ENCODE measurements at regions not wholly inside any gene's neighbourhood (a gene's known extent, or its start where the extent isn't known, plus 50 kb on each side); places are given as distances from the start of the nearest gene placed in this dataset.

DNA sequence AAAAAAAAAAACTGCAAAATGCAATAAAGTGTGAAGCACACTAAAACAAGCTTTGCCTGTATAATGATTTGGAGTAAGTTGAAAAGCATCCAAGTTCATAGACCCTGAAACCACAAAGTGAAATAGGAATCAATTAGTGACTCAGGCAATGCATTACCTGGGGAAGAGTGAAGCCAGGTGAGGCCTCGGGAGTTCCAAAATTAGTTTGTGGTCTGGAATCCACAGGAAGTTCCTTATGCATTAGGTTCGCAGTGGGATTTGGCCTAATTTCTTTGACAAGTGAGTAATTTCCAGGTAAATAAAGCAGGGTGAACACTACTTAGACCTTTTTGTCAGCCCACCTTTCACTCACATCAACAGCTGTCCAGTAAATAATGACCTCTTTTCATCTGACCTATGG lies 490.8 kb downstream of the CBLN4 start:
- Histone ChIP-seq H3K27ac (no peak overlapping the region), H3K27me3 (no peaks in the 10 kb centered on the region), H3K9me3 (no peaks in the 10 kb centered on the region), H3K4me1 (no peaks in the 10 kb centered on the region), H3K36me3 (no peaks in the 10 kb centered on the region), H3K4me3 (no peak overlapping the region)
- no peak for ATAC-seq
- TF ChIP-seq POLR2A (IDR thresholded peaks at IDR 0.05) (no peak), EP300 (IDR thresholded peaks at IDR 0.05) (no peak), POLR2AphosphoS5 (IDR thresholded peaks at IDR 0.05) (no peak)
- TF ChIP-seq, protein P1, sequence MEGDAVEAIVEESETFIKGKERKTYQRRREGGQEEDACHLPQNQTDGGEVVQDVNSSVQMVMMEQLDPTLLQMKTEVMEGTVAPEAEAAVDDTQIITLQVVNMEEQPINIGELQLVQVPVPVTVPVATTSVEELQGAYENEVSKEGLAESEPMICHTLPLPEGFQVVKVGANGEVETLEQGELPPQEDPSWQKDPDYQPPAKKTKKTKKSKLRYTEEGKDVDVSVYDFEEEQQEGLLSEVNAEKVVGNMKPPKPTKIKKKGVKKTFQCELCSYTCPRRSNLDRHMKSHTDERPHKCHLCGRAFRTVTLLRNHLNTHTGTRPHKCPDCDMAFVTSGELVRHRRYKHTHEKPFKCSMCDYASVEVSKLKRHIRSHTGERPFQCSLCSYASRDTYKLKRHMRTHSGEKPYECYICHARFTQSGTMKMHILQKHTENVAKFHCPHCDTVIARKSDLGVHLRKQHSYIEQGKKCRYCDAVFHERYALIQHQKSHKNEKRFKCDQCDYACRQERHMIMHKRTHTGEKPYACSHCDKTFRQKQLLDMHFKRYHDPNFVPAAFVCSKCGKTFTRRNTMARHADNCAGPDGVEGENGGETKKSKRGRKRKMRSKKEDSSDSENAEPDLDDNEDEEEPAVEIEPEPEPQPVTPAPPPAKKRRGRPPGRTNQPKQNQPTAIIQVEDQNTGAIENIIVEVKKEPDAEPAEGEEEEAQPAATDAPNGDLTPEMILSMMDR (IDR thresholded peaks at IDR 0.05) = no peak
- WGBS, 2 donors (ENCODE audit: low coverage in 1 of 2) = 71 to 87% methylated on average over 2 of the region's 2 CpGs

DNA sequence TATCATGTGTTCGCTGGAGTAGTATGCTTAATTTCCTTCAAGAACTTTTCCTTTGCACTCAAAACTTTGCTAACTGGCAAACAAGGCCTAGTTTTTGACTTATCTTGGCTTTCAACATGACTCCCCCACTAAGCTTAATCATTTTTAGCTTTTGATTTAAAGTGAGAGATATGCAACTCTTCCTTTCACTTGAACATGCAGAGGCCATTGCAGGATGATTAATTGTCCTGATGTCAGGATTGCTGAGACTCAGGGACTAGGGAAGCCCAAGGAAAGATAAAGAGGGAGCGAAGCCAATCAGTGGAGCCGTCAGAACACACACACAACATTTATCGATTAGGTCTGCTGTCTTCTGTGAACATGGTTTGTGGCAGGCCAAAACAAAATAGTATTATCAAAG lies 491.4 kb downstream of the CBLN4 start:
- no peaks in the 10 kb centered on the region for H3K36me3 ChIP-seq
- WGBS, 2 donors (ENCODE audit: low coverage in 1 of 2) = 64 to 68% methylated on average over 4 of the region's 4 CpGs
- H3K4me1 ChIP-seq = no peaks in the 10 kb centered on the region
- ATAC-seq = no peak
- no peak overlapping the region for H3K4me3 ChIP-seq
- H3K27ac ChIP-seq = no peak overlapping the region
- no peaks in the 10 kb centered on the region for H3K9me3 ChIP-seq
- H3K27me3 ChIP-seq = no peaks in the 10 kb centered on the region
- no peak for TF ChIP-seq EP300 (IDR thresholded peaks at IDR 0.05)
- no peak for TF ChIP-seq POLR2AphosphoS5 (IDR thresholded peaks at IDR 0.05)
- no peak for TF ChIP-seq POLR2A (IDR thresholded peaks at IDR 0.05)
- TF ChIP-seq, protein P1 (IDR thresholded peaks at IDR 0.05) = no peak

DNA sequence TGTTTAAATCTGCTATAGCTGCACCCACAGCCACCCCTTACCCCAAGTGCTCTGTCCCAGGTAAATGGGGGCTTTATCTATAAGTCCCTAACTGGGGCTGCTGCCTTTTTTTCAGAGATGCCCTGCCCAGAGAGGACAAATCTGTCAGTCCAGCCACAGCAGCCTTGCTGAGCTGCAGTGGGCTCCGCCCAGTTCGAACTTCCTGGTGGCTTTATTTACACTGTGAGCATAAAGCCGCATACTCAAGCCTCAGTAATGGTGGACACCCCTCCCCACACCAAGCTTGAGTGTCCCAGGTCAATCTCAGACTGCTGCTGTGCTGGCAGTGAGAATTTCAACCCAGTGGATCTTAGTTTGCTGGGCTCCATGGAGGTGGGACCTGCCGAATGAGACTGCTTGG lies 505.2 kb downstream of the CBLN4 start:
- ATAC-seq = no peak
- H3K4me3 ChIP-seq = no peak overlapping the region
- no peaks in the 10 kb centered on the region for H3K36me3 ChIP-seq
- TF ChIP-seq EP300 (IDR thresholded peaks at IDR 0.05) = no peak
- H3K27me3 ChIP-seq = no peaks in the 10 kb centered on the region
- H3K4me1 ChIP-seq = no peaks in the 10 kb centered on the region
- H3K9me3 ChIP-seq = peaks cover 0 to 14% (median 0%) of the 10 kb centered on the region in 3 donors
- WGBS, 2 donors (ENCODE audit: low coverage in 1 of 2) = 40 to 90% methylated on average over 1 to 2 of the region's 4 CpGs
- no peak overlapping the region for H3K27ac ChIP-seq

DNA sequence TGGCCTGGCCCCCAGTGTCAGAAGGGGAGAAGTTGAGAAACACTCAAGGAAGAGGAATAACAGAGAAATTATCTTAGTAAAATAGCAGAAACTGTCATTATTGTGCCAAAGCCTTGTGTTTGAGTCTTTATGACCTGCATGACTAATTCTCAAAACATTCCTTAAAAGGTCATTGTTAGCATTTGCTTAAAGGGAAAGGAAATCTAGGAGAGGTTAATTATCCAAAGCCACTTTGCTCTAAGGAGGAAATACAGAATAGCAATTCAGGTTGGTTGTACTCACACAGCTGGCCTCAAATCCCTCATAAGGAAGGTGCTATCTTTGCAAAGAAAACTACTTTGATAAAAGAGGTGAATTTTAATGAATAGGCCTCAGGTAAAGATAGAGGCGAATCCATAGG lies 516.7 kb downstream of the CBLN4 start:
- TF ChIP-seq, protein P1 (IDR thresholded peaks at IDR 0.05) = no peak
- no peak for TF ChIP-seq POLR2A (IDR thresholded peaks at IDR 0.05)
- no peak for TF ChIP-seq EP300 (IDR thresholded peaks at IDR 0.05)
- no peak for TF ChIP-seq POLR2AphosphoS5 (IDR thresholded peaks at IDR 0.05)
- no peaks in the 10 kb centered on the region for H3K36me3 ChIP-seq
- no peak overlapping the region for H3K27ac ChIP-seq
- H3K27me3 ChIP-seq = no peaks in the 10 kb centered on the region
- no peak for ATAC-seq
- H3K9me3 ChIP-seq = peaks cover 0 to 7% (median 0%) of the 10 kb centered on the region in 3 donors
- no peak overlapping the region for H3K4me3 ChIP-seq
- H3K4me1 ChIP-seq = no peaks in the 10 kb centered on the region
- WGBS, 2 donors (ENCODE audit: low coverage in 1 of 2) = 85 to 88% methylated on average over 1 of the region's 1 CpG

DNA sequence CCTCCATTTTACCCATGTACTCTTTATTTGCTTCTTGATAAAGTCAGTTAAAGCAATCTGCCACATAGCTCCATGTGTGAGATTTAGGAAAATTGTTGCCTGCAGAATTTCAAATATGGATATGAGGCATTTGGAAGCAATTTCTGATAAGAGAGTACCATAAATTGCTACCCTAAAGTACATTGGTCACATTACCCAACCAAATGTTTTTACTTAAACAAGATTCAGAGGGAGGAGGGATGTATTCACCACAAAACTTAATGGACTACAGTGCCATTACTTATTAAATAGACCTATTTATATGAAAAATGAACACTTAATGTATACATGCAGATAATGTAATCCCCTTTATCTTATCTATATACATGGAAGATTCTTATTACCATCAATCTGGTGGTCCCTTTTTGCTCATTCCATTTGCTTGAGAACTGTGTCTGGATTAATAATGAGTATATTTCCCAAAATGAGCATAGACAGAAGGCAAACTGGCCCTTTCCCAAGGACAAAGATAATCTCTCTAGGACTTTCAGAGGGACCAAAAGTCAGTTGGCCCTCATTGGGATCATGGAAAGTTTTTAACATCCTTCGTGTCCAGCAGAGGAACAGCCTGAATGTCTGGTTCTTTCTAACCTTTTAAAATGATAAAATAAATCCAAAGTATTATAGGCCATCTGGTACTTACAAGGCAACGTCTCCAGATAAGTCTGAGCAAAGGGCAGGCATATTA lies 526.4 kb downstream of the CBLN4 start:
- ATAC-seq = no peak
- TF ChIP-seq POLR2A (IDR thresholded peaks at IDR 0.05) = no peak
- Histone ChIP-seq H3K4me1 (no peaks in the 10 kb centered on the region), H3K9me3 (no peaks in the 10 kb centered on the region), H3K4me3 (no peak overlapping the region), H3K36me3 (no peaks in the 10 kb centered on the region), H3K27ac (no peak overlapping the region), H3K27me3 (no peaks in the 10 kb centered on the region)
- WGBS, 2 donors (ENCODE audit: low coverage in 1 of 2) = 18 to 63% methylated on average over 2 of the region's 2 CpGs

DNA sequence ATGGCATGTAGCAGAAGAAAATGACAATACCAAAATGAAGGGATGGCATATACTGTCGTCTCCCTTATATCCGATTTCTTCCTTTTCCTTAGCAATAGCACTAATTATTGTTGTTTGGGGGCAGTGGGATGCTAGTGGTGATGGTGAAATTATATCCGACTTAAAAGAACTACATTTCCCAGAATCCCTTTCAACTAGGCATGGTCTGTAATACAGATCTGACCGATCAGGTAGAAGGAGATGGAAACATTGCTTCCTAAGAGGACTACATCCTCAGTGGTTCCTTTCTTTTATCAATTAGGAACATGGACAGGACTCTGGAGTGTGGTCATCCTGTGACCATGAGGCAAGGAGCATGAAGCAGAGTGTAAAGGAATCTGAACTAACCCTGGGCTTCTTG lies 532.6 kb downstream of the CBLN4 start:
- Histone ChIP-seq H3K4me3 (no peak overlapping the region), H3K4me1 (peaks cover 0 to 5% (median 0%) of the 10 kb centered on the region in 3 donors), H3K27me3 (no peaks in the 10 kb centered on the region), H3K27ac (no peak overlapping the region), H3K9me3 (no peaks in the 10 kb centered on the region), H3K36me3 (no peaks in the 10 kb centered on the region)
- WGBS, 2 donors (ENCODE audit: low coverage in 1 of 2) = 68 to 77% methylated on average over 4 of the region's 4 CpGs
- TF ChIP-seq POLR2A (IDR thresholded peaks at IDR 0.05) (no peak), EP300 (IDR thresholded peaks at IDR 0.05) (no peak), POLR2AphosphoS5 (IDR thresholded peaks at IDR 0.05) (no peak)
- TF ChIP-seq, protein P1 (IDR thresholded peaks at IDR 0.05) = no peak
- no peak for ATAC-seq
